GM13977 (cell line): ENCODE measurements at regions not wholly inside any gene's neighbourhood (a gene's known extent, or its start where the extent isn't known, plus 50 kb on each side); places are given as distances from the start of the nearest gene placed in this dataset.

Source experiments
- DNase-seq: peaks from one replicate; pipeline ENCODE4 v3.0.0; 2012; ENCODE audit warnings: low spot score
- CTCF ChIP-seq: IDR thresholded peaks from 2 replicates; pipeline ENCODE4 v1.5.1; 2012; ENCODE audit warnings: mild to moderate bottlenecking, control low read depth; ENCODE audit not compliant: insufficient read depth; ENCODE audit errors: extremely low read depth, missing control alignments
- in situ Hi-C: fragments of 300-500 bp; cut with MboI; formaldehyde crosslinking; loops from one replicate; pipeline ENCODE4 v1.12.0; 2022; ENCODE audit warnings: low sequenced_read_pairs, low pct_unique_long_range_greater_than_20kb, mixed read lengths, inconsistent platforms; ENCODE audit not compliant: unreplicated experiment

DNA sequence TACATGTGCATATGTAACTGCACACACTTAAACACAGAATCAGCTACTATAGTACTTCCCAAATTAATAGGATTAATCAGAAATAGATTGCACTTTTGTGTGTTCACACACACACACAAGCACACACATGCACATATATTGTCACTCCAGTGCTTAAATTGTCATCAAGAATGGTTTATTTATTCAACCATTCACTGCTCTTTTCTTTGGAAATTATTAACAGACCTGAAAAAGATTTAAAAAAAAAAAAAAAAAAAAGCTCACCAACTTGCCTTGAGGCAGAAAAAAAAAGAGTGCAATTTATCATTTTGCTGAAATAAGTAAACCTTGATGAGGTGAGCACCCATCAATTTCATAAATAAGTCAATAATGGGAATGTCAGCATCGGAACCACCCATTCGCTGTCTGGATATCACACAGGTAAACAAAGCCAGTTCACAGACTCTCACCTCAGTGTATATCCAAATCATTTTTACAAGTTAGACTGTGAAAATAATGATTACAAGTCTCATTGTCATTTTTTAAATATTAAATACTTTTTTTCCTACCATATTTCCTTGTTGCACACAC, 562.8 kb downstream of the BNC2 start:
- in situ Hi-C loops: no loop called here
- no peak for TF ChIP-seq CTCF
- no peak for DNase-seq

- TF ChIP-seq CTCF: no peak
- no peak for DNase-seq
- in situ Hi-C loops: no loop called here
Measured at GRCh38 chr9:16308645-16309044, 561.8 kb downstream of the BNC2 start.

DNA sequence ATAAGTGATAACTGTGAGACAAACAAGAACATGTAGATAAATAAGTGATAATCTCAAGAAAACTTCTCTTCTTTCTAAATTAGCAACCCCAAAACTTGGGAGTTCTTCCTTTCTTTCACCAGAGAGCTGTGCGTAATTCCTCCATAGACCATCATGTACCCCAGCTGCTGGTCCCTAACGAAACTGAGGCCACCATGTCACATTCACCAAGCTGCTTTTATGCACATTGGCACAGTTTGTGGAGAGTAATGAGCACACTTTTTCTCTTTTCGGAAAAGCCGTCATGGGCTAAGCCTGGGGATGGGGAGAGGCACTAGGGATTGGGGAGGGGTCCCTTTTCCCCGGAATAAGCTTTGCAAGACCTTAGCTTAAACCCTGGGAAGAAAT, 561.4 kb downstream of the BNC2 start:
- no peak for DNase-seq
- in situ Hi-C loops: no loop called here
- no peak for TF ChIP-seq CTCF

- no peak for DNase-seq
- no peak for TF ChIP-seq CTCF
- in situ Hi-C loops: no loop called here
Measured at GRCh38 chr9:16309469-16310271, 560.8 kb downstream of the BNC2 start.

DNA sequence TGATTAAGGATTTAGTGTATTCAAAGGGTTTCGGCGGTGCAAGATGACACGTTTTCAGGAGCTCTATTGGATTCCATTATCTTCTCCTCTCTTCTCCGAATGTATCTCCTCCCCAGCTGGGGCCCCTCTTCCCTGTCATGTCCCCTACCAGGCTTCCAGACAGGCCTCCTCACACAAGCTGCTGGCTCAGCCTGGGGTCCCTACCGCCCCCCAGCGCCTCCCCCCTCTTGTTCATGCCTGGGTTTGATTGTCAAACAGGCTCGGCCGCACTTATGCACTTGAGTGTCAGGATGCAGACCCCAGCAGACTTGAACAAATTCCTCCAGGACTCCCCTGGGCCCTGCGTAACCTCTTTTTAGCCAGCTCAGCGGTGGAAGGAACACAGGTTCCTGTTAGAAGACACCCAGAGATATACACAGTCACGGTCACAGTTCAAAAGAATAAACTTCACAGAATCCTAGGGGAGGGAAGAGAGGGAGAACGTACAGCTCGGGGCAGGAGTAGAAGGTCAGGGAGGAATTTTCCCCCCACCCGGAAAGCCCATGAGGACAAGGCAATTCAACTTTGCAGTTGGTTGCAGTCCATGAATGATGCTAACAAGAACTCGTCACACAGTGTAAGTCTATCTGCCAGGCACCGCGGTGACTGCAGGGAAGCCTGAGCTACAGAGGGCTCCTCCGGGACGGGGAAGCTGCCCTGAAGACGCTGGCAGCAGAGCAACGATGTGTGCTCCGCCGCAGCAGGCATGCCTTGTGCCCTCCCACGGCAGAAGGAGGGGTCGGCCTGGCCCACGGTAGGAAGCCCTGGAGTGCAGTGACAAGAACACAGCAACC, 560.0 kb downstream of the BNC2 start:
- no peak for DNase-seq
- no peak for TF ChIP-seq CTCF
- in situ Hi-C loops: no loop called here

GRCh38 chr9:16312116-16312515, 558.4 kb downstream of the BNC2 start:
- no peak for DNase-seq
- in situ Hi-C loops: no loop called here
- no peak for TF ChIP-seq CTCF
